DND-41 (cell line): ENCODE measurements at regions not wholly inside any gene's neighbourhood (a gene's known extent, or its start where the extent isn't known, plus 50 kb on each side); places are given as distances from the start of the nearest gene placed in this dataset.

Experiments
- EZH2 ChIP-seq: IDR thresholded peaks from 3 replicates; pipeline ENCODE4 v1.6.1; 2012; ENCODE audit warnings: borderline replicate concordance, low read depth, mild to moderate bottlenecking, moderate library complexity, low read length, inconsistent platforms; ENCODE audit not compliant: severe bottlenecking
- TF ChIP-seq, protein P1 (sequence below): IDR thresholded peaks from 2 replicates; pipeline ENCODE4 v1.5.1; 2012; ENCODE audit warnings: borderline replicate concordance, low read length, moderate library complexity, mild to moderate bottlenecking; ENCODE audit not compliant: poor library complexity, severe bottlenecking; ENCODE audit errors: extremely low read depth

DNA sequence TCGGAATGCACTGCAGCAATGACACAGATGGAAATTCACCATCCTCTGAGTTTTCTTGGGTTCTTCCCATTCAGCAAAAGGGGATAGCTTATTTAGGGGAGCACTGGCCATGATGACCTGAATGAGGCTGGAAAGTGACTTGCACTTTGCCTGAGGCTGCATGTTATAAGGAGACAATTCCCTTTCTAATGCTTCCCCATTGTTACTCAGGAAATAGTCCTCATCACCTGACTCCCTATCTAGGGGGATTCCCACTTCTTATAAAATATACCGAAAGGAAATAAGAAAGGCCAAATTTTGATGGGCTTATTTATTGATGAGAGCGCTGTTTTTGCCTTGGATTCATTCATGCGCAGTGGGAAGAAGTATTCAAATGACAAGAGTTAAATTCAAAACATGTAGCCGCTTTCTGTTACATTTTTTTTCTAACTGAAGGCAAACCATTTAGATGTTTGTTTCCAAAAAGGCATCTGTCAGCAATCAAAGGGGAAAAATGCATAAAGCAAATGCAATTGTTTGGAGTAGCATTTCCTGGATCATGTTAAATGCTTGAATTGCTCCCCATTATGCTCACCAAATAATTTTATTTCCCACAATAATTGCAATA is 220.3 kb upstream of the NFIA start:
- TF ChIP-seq EZH2 = no peak
- TF ChIP-seq, protein P1, sequence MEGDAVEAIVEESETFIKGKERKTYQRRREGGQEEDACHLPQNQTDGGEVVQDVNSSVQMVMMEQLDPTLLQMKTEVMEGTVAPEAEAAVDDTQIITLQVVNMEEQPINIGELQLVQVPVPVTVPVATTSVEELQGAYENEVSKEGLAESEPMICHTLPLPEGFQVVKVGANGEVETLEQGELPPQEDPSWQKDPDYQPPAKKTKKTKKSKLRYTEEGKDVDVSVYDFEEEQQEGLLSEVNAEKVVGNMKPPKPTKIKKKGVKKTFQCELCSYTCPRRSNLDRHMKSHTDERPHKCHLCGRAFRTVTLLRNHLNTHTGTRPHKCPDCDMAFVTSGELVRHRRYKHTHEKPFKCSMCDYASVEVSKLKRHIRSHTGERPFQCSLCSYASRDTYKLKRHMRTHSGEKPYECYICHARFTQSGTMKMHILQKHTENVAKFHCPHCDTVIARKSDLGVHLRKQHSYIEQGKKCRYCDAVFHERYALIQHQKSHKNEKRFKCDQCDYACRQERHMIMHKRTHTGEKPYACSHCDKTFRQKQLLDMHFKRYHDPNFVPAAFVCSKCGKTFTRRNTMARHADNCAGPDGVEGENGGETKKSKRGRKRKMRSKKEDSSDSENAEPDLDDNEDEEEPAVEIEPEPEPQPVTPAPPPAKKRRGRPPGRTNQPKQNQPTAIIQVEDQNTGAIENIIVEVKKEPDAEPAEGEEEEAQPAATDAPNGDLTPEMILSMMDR = no peak
